GM21381 (cell line): ENCODE measurements at regions not wholly inside any gene's neighbourhood (a gene's known extent, or its start where the extent isn't known, plus 50 kb on each side); places are given as distances from the start of the nearest gene placed in this dataset.
"Not testable (repeated sequence)": the region's sequence is repeated elsewhere in the genome, so short reads cannot be mapped to it uniquely, and the experiment has no call there.

ENCODE experiments used
- ATAC-seq: cut with Tn5 transposase; IDR thresholded peaks from one replicate; pipeline ENCODE4 v1.9.1; 2021; ENCODE audit warnings: mild to moderate bottlenecking, moderate library complexity; ENCODE audit not compliant: unreplicated experiment

DNA sequence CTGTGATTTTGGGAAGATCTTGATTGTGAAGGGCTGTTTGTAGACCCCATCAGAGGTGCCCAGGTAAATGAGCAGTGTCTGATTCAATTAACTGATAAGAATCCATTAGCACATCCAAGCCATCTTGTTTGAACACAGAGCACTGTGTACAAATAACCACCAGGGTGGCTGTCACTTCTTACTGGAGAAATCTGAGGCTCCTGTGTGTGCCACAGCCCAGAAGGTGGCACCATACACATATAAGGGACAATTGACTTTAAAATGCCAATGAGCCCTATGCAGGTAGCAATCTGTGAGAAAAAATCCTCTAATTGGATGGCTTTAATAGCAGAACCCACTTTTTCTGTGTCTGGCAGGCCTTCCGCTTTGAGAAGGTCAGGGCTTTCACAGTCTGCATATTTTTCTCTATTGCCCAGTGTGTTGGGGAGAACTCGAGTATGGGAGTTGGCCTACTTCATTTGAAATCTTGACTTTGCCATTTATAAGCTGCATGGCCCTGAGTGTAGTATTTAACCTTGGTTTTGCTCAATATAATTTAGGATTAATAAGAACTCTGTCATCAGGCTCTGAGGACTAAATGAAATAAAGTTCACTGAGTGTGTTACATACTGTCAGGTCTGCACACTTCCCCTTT lies 517.4 kb downstream of the CCSER2 start:
- no peak for ATAC-seq

DNA sequence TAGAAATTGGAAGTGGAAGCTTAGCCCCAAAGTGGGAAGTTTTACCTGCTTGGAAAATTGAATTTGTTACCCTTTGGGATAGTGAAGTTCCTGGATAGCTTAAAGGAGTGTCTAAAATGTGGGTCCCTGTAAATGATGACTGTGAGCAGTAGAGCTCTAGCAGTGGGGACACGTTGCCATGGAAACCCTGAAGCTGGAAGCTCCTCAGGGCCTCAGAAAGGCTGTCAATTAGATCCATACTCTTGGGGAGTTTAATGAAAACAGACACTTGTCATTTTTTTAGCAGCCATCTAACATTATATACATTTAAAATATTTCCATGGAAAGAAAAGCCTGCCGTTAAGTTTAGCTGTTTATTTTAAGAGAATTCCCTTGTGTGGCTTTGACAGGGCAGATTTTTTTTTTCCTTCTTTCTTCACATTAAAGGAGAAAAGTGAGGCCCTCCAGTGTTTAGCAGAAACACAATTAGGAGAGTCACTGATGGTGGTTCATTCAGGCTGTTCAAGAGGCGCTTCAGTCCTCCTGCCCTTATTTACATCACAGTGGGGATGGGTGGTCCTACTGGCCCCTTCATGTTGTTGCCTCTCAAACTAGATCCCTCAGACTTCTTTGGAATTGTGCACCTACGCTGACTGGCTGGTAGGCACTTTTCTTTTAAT lies 518.4 kb downstream of the CCSER2 start:
- ATAC-seq: no peak

DNA sequence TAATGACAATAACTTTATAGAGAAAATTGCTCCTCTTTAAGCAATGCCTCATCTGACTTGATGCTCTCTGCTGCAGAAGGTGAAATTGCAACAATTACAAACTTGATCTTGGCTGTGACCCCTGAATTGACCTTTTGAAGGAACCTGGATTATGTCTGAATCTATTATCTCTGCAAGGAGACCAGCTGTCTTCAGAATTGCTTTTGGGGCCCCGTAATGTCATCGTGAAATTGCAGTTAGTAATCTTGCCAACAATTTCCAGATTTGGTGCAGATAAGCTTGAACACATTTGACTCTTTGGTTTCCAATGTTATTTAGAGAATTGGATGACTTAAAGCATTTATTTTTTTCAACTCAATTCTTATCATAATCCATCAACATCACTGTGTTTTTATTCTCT lies 520.6 kb downstream of the CCSER2 start:
- no peak for ATAC-seq

DNA sequence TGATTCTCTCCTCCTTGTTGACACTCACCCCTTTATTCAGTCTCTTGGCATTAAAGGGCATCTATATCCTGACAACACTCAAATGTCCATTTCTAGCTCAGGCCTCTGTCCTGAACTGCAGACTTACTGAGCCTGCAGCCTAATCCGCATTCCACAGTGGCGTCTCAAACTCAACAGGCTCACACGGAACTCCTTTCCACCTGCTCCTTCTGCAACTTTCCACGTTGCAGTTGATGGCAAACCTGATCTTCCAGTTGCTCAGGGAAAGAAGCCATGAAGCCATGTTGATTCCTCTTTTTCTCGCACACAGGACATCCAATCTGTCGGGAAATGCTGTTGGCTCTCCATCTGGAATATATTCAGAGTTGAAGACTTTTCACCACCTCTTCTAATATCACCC lies 522.4 kb downstream of the CCSER2 start:
- ATAC-seq: no peak

DNA sequence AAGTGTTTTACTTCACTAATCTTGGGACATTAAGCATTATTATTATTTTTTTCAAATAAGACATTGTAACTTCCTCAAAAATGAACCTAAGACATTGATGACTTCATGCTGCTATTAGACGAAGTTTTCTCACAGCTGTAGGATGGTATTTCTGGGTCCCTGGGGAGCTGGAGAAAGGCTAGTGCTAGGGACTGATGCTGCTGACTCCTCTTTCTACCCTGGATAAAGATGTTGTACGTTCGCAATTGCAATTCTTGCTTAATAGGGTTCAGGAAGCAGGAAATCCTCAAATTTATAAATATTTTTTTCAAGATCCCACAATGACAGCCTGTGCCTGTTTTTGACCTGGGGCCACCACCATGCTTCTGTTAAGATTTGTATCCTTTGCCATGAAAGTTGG lies 526.0 kb downstream of the CCSER2 start:
- ATAC-seq: no peak

DNA sequence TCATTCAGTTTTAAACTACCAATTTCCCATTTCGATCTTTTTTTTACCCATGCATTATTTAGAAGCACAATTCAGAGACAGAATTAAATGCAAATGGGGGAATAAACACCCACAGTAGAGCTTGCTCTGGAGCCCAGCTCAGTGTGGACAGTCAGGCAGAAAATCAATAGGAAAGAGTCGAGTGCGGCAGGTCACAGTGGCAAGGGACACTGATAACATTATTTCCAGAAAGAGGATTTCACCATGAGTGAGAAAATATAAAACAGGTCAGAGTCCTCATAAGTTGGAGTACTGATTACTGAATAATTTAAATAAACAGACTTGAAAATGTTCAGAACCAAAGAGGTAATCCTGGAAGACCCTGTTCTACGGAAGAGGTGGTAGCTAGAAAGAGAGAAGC lies 532.5 kb downstream of the CCSER2 start:
- ATAC-seq: no peak

DNA sequence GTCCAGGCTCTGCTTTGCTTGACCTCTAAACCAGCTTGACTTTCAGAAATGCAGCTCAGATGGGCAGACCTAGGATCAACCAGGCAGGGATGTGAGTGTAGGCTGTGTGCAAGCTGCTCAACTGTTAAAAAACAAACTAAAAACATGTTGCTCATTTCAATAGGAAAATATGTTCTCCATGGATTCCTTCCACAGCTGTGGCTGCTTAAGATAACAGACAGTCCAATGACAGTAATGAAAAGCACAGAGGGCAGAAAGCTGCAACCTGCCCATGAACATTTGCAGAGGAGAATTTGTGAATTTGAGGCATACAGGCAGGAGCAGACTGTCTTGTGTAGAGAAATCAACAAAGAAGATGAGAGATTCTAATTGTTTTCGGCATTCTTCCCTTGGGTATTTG lies 534.2 kb downstream of the CCSER2 start:
- ATAC-seq: no peak

DNA sequence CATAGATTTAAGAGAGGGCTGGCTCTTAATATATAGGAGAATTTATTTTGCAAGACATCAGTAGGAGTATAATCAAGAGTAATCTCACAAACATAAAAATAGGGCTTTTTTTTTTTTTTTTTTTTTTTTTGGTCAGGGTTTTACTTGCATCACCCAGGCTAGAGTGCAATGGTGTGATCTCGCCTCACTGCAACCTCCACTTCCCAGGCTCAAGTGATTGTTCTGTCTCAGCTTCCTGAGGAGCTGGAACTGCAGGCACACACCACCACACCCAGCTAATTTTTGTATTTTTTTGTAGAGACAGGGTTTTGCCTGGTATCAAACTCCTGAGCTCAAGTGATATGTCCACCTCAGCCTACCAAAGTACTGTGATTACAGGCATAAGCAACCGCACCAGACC lies 535.3 kb downstream of the CCSER2 start:
- ATAC-seq: no peak

DNA sequence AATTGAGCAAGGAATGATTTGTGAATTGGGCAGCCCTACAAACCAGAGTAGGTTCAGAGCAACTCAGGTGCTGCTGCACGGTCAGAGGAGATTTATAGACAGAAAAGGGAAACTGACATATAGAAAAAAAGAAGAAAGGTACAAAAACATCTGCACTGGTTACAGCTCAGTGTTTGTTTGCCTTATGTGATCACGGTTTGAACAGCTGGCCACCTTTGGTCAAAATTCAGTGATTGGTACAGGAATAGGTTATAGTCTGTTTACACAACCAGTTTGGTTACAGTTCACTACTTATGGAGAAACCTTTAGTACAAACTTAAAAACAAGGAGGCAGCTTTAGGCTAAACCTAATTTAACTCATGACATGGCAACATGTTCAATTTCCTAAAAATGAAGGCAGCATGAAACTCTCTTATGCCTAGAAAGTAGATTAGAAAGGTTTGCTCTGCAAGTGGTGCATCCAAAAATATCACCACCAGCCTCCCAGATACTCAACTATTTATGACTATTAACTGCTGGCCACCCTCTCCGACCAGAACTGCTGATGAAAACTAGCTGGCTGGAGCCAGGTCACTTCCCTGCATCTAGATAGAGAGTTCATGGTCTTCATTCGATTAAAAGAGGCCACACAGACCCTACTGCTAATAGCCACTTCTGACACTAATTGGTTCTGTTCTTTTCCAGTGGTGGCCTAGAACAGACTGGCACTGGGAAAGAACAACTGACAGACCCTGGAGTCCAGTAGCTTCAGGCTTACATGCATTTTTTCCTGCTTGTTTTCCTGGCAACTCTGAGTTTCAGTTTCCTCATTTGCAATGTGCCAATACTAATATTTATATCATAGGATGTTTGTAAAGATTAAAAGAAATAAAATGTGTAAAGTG lies 548.0 kb downstream of the CCSER2 start:
- no peak for ATAC-seq

DNA sequence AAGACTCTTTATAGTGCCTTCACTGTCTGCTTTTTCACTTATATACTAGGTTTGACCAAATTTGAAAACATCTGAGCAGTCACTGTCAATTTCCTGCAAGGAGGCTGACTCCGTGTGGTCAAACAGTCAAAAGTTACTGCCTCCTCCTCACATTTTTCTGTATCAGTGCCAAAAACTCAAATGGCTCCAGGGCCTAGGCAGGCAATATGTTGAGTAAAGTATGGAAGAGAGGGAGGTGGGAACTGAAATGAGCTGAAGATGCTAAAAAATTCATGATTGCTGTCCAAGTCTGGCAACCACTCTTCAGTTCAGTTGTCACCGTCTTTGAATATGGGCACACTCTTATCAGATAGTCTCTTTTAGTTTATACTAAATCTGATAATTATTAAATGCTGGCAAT lies 551.6 kb downstream of the CCSER2 start:
- no peak for ATAC-seq

DNA sequence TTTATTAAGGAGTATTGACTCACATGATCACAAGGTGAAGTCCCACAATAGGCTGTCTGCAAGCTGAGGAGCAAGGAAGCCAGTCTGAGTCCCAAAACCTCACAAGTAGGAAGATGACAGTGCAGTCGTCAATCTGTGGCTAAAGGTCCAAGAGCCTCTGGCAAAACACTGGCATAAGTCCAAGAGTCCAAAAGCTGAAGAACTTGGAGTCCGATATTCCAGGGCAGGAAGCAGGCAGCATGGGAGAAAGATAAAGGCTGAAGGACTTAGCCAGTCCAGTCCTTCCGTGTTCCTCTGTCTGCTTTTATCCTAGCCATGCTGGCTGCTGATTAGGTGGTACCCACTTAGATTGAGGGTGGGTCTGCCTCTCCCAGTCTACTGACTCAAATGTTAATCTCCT lies 553.3 kb downstream of the CCSER2 start:
- ATAC-seq: not testable (repeated sequence)

DNA sequence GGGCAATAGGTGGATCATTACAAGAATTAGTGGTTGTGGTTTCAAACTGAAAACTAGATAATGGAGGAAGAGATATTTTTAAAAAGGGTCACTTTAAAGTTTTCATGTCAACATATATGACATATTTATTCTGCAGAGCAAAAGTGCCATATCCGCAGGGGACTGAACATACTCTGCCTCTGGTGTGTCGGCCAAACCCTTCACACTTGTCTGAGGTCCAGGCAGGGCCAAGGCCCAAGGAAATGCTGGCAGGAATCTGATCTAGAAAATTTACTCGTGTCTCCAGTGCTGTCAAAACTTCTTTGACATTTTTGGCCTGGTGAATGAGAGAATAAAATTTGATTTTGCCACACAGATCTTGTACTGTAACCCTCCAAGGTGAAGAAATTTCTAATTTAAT lies 562.3 kb downstream of the CCSER2 start:
- ATAC-seq: no peak

DNA sequence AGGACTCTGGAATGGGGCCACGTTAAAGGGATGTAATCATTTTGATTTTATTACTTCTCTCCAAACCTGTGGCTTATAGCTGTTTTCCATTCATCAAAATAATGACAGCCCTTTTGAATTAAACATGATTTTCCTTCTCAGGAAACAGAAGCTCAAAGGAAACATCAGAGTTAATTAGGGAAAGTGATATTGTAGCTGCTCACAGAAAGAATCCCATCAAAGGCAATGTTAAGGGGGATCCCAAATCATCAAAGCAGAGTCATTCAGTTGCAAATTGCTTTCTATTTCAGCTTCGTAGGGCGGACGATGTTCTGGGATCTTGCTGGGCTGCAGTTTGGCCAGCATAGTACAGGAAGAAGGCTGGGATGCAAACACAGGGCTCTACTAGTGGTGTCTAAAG lies 563.2 kb downstream of the CCSER2 start:
- ATAC-seq: no peak

DNA sequence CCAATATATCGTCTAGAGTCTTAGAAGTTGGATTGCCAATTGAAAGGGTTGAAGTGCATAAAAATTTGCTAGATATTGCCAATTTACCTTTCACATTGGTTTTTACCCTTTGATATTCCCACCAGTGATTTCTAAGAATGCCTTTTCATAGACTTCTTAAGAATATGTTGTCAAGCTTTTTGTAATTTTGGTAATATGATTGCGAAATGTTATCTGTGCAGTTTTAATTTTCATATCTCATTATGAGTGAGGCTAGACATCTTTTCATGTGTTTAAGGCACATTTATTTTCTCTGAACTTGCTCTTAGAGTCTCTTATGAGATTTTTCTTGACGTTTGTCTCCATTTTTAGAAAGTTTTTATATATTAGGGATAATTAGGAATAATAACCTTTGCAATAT lies 567.2 kb downstream of the CCSER2 start:
- no peak for ATAC-seq

DNA sequence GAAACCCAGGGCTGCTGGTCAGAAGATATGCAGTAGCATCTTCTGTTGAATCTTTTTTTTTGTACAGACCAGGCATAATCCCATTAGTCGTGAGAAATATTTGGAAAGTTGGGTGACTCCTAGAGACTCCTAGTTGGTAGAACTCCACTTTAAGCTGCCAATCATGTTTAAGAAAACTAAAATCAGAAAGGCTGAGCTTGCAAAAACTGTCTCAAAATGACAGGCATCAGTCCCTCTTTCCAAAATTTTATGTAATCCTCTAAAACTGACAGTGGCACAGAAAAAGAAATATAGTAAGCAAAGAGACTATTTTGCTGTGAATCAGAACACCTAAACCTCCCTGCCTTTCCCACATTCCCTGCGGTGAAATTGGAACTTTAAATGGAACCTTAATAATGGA lies 568.5 kb downstream of the CCSER2 start:
- no peak for ATAC-seq

DNA sequence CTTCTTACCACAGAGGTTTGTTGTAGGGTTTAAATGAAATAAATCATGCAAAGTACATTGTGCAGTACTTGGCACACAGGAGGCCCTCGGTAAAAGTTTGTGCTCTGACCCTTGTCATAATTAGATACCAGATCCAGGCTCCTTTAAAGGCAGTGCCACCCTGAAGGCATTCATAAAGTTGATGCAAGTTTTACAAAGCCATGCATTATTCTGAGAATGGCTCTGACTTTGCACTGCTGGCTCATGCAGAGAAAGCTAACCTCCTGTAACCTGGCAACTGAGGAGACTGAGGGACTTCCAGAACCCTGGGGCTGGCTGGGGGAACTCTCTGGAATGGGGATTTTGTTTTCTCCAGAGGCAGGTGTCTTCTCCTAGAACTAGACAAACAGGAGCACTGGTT lies 570.9 kb downstream of the CCSER2 start:
- no peak for ATAC-seq

DNA sequence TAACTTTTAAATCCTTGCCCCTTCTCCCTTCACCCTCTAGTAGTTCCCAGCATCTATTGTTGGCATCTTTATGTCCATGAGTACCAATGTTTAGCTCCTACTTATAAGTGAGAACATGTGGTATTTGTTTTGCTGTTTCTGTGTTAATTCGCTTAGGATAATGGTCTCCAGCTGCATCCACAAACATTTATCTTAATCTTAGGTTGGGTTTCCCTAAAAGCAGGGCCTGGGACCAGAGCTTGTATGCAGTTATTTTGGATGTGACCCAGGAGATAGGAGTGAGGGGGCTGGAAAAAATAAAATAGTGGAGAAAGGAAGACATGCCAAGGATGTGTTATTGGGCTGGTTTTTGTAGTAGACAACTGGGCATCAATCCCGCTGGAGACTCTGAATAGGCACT lies 571.8 kb downstream of the CCSER2 start:
- ATAC-seq: no peak

DNA sequence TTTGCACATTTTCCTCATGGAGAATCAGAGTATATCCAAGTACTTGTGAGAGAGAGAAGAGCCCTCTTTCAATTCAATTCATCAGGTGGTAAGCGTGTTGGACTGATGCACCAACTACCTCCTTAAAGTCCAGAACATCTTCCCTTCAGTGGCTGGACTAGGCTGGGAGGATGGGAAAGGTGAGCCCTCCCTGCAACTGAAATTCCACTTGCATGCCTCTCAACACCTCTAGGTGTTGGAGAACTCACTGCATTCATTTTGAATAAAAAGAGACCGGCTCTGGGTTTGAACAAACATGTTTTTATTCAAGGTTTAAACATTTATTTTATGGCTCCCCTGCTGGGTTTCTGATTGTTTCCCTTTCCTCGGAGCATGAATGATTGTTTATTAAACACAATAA lies 573.5 kb downstream of the CCSER2 start:
- ATAC-seq: no peak

DNA sequence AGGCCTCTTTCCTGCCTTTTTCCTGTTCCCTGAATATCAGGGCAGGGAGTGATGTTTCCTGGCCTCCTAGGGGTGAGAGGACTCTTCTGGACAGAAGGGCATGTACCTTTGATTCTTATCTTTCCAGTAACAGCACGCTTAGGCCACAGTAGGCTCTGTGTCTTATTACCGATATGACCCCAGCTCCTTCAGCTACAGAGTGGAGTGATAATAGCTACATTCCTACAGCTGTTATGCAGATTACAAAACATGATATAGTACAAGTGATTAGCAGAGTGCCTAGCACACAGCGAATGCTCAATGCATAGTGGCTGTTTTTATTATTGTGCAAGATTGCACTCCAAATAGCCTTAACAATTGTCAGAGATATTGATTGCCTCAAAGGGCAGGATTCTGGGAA lies 574.2 kb downstream of the CCSER2 start:
- no peak for ATAC-seq

DNA sequence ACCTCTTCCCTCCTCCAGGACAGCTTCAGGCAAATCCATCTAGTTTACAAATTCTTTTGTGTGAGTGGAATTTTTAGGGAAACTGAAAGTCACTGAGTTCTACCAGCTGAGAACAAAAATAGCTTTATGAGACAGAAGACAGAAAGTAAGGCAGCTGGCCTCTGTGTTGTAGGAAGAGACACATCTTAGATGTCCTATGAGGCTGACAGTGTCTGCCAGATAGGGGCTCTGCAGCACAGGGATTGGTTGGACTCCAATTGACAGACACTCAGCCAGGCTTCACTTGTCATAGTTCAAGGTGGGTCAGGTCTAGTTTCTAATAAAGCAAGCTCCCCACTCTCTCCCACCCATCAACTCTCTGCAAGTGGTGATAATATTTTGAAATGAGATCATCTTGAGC lies 574.9 kb downstream of the CCSER2 start:
- no peak for ATAC-seq

DNA sequence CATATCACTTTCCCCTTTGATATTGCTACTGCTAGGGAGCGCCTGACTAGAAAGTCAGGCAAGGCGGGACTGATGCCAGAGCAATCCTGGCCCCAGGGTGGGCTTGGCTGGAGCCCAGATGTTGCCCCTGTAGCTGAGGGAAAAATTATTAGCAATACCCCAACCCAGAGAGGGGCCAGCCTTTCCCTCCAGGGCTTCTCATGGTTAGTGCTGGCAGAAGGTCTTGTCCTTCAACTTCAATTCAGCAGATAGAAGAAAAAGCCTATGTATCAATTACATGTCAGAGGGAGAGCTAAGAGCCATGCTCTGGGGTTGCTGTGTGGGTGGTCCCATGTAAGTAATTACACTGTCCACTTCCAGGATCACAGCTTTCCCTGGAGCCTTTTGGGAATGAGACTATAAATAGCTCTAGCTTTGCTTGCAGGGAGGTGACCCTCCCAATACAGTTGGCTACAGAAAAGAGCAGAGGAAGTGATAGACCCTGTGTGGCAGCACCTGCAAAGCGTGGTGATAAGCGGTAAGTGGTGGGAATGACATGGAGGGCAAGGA lies 579.1 kb downstream of the CCSER2 start:
- no peak for ATAC-seq

DNA sequence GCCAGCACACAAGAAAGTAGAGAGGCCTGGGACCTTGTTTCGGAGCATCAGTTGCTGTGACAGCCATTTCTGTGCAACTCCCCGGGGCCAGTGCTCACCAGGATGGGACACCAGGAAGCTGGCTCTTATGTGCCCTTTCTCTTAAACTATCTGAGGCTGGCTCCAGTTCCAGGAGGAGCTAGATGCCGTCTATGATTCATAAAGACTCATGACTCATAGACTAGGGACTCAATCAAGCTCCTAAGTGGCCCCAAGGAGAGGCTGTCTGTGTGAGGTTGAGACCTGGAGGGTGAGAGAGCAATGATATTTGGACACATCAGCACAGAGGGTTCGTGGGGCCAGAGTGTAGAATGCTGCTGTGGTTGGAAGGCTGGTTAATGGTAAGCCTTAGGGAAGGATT lies 580.1 kb downstream of the CCSER2 start:
- ATAC-seq: no peak
